K562 (cell line): ENCODE measurements at regions not wholly inside any gene's neighbourhood (a gene's known extent, or its start where the extent isn't known, plus 50 kb on each side); places are given as distances from the start of the nearest gene placed in this dataset.

ENCODE experiments used
- ATAC-seq: fragments of 200-7000 bp; cut with Tn5 transposase; 3 replicates; pipeline ENCODE4 v1.9.1; 2020; ENCODE audit warnings: moderate library complexity
- BruUV-seq: library from RNA; stranded (reverse); fragments of 400-500 nt; replicated peaks from 2 replicates; lab custom pipeline; 2021; lab: Mats Ljungman, UMichigan
- CTCF ChIA-PET: fragments of 300-600 bp; formaldehyde crosslinking; extraction: SDS; loops from one replicate; lab custom pipeline; 2021; ENCODE audit warnings: low intra/inter-chr PET ratio; lab: Yijun Ruan, JAX
- POLR2A ChIA-PET: fragments of 300-600, 350-650 bp; sonication (Branson Sonifier 250); formaldehyde crosslinking; extraction: SDS; loops from one replicate; lab custom pipeline; 2021; ENCODE audit warnings: antibody characterized with exemption, inconsistent platforms; lab: Yijun Ruan, JAX
- DNase-seq, 4 experiments: peaks; one replicate each; pipeline versions ENCODE4 v3.0.0 to v3.0.0-alpha.2; 2011 to 2018; ENCODE audit warnings: low spot score in 3 of 4, mixed read lengths in 3 of 4; ENCODE audit errors: extremely low read depth in 1 of 4
- FAIRE-seq: peaks from 2 replicates; lab custom pipeline; 2011; peaks lifted over from hg19 to GRCh38; lab: Jason Lieb, UNC
- H2AFZ ChIP-seq: 2 replicates; pipeline ENCODE4 v1.6.0; 2011; ENCODE audit warnings: low read depth, low read length, control low read depth, inconsistent platforms
- H3K27ac ChIP-seq: fragments of 200-600 bp; 3 replicates; pipeline ENCODE4 v1.8.0; 2011; ENCODE audit warnings: low read depth, mild to moderate bottlenecking, control low read depth, inconsistent platforms, low read length, moderate library complexity, mixed read lengths; ENCODE audit errors: extremely low read depth
- H3K27me3 ChIP-seq, 2 experiments: fragments of 300-600 bp in 1 of 2; 2 replicates in 1 of 2; 3 replicates in 1 of 2; pipeline versions ENCODE4 v1.6.0 to v1.8.0; 2011; ENCODE audit warnings: inconsistent platforms in 2 of 2, low read length in 2 of 2, mild to moderate bottlenecking in 1 of 2, mixed read lengths in 1 of 2, moderate library complexity in 1 of 2; ENCODE audit not compliant: control insufficient read depth in 2 of 2, insufficient read depth in 2 of 2
- H3K36me3 ChIP-seq: fragments of 300-600 bp; 3 replicates; pipeline ENCODE4 v1.8.0; 2011; ENCODE audit warnings: mild to moderate bottlenecking, low read length, inconsistent platforms; ENCODE audit not compliant: control insufficient read depth, insufficient read depth
- H3K4me1 ChIP-seq, 2 experiments: fragments of 200-600 bp in 1 of 2; replicated peaks in 1 of 2; 2 replicates in 1 of 2; 3 replicates in 1 of 2; pipeline versions ENCODE4 v1.5.1 to v1.8.0; 2011; ENCODE audit warnings: inconsistent platforms in 2 of 2, low read length in 2 of 2, mild to moderate bottlenecking in 1 of 2, mixed read lengths in 1 of 2, moderate library complexity in 1 of 2; ENCODE audit not compliant: control insufficient read depth in 2 of 2, insufficient read depth in 2 of 2
- H3K4me2 ChIP-seq: 2 replicates; pipeline ENCODE4 v1.6.1; 2011; ENCODE audit warnings: low read length, control low read depth, inconsistent platforms, mixed read lengths; ENCODE audit not compliant: insufficient read depth
- H3K4me3 ChIP-seq: fragments of 200-600 bp; sonication (generic), shearing (Covaris generic); 2 replicates; pipeline ENCODE4 v1.5.1; 2016; ENCODE audit warnings: control low read depth, inconsistent platforms
- H3K79me2 ChIP-seq: fragments of 200-600 bp; 3 replicates; pipeline ENCODE4 v1.8.0; 2011; ENCODE audit warnings: low read length, inconsistent platforms; ENCODE audit not compliant: control insufficient read depth, insufficient read depth
- H3K9ac ChIP-seq, 2 experiments: 2 replicates each; pipeline versions ENCODE4 v1.6.0 to v1.6.1; 2011; ENCODE audit warnings: low read depth in 2 of 2, low read length in 2 of 2, control low read depth in 1 of 2, inconsistent platforms in 1 of 2, mild to moderate bottlenecking in 1 of 2, mixed read lengths in 1 of 2; ENCODE audit not compliant: insufficient read depth in 1 of 2
- H3K9me1 ChIP-seq: one replicate; pipeline ENCODE4 v1.6.0; 2011; ENCODE audit warnings: inconsistent platforms, mild to moderate bottlenecking, low read length, moderate library complexity; ENCODE audit not compliant: control insufficient read depth, insufficient read depth
- H3K9me3 ChIP-seq: replicated peaks from 2 replicates; pipeline ENCODE4 v1.5.1; 2011; ENCODE audit warnings: low read depth, low read length, inconsistent platforms; ENCODE audit not compliant: control insufficient read depth, insufficient read depth
- H4K20me1 ChIP-seq: replicated peaks from 2 replicates; pipeline ENCODE4 v1.6.1; 2011; ENCODE audit warnings: low read length, inconsistent platforms, mixed read lengths; ENCODE audit not compliant: control insufficient read depth, insufficient read depth
- C11orf30 ChIP-seq: fragments of 450-650 bp; IDR thresholded peaks from 2 replicates; pipeline ENCODE4 v1.6.1; 2016; ENCODE audit warnings: low read depth, mild to moderate bottlenecking
- ZNF518B ChIP-seq: fragments of 250-450 bp; sonication (Bioruptor Pico); IDR thresholded peaks from 2 replicates; pipeline ENCODE4 v1.5.0; 2021; ENCODE audit warnings: mild to moderate bottlenecking, moderate library complexity
- WGBS: fragments of 100-300 bp; shearing (Covaris generic); methylation state at CpG from one replicate; pipeline ENCODE4 v1.1.6; 2016; ENCODE audit warnings: low coverage, mixed read lengths; ENCODE audit not compliant: insufficient coverage; ENCODE audit errors: missing lambda C conversion rate; 5-methylcytosine and 5-hydroxymethylcytosine counted together
- in situ Hi-C: fragments of 300-500 bp; cut with MboI; formaldehyde crosslinking; loops from 4 replicates; pipeline ENCODE4 v1.15.0; 2018; ENCODE audit warnings: inconsistent platforms, mixed read lengths
- intact Hi-C: fragments of 100-400 bp; cut with micrococcal nuclease; formaldehyde crosslinking; loops from 2 replicates; pipeline ENCODE4 v1.14.2; 2022

DNA sequence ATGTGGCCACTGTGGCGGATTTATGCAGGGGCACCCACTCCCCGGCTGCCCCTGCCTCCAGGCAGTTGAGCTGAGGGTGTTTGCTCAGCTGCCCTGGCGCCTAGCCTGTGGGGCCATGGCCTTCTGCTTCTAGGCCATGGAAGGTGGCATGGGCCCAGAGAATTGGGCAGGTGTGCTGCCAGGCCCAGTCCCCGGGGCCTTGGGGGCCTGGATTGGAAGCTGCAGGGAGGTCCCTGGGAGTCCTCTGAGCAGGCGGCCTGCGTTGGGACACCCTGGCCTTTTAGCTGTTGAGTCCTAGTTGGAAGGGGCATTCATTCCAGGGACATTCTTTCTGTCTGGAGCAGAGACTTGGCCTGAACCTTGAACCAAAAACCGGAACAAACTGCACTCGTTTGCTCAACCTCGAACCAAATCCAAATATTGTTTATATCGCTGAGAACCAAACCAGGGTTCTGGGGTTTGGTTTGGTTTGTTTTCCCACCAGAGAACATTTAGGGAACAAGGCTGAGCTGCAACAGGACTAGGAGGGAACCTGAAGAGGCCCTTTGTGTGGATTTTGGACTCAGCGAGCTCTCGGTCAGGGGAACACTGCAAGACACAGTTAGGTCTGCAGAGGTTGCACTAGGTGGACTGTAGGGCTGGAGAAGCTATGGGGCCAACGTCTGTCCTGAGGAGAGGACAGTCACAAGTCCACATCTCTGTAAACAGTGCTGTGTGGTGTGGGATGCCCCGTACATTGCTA lies 116.8 kb downstream of the BOD1 start:
- Histone ChIP-seq H3K9me1 (no peaks in the 10 kb centered on the region), H3K36me3 (no peaks in the 10 kb centered on the region), H2AFZ (no peak overlapping the region), H3K27me3 (peaks cover 39 to 65% of the 10 kb centered on the region in 2 experiments), H3K79me2 (no peaks in the 10 kb centered on the region), H4K20me1 (no peaks in the 10 kb centered on the region), H3K4me3 (no peak overlapping the region), H3K9ac (no peak overlapping the region), H3K4me1 (peaks cover 0 to 3% of the 10 kb centered on the region in 2 experiments; a peak in 1 of 5 replicates), H3K4me2 (no peak overlapping the region), H3K9me3 (no peaks in the 10 kb centered on the region), H3K27ac (no peak overlapping the region)
- in situ Hi-C loops (no loop called here), intact Hi-C loops (no loop called here)
- FAIRE-seq: no peak
- no peak for DNase-seq
- ATAC-seq: no peak
- ChIA-PET POLR2A (no interaction called here), CTCF (no interaction called here)
- BruUV-seq: no TSS peak
- WGBS: 1% methylated on average over 14 of the region's 14 CpGs
- TF ChIP-seq C11orf30 (no peak), ZNF518B (CRISPR knock-in tag) (no peak)
- TF ChIP-seq, all 486 proteins: peak for 0
